WTC11 (cell line): ENCODE measurements at regions not wholly inside any gene's neighbourhood (a gene's known extent, or its start where the extent isn't known, plus 50 kb on each side); places are given as distances from the start of the nearest gene placed in this dataset.

ENCODE experiments used
- ATF1 ChIP-seq: sonication (generic); formaldehyde crosslinking; IDR thresholded peaks from 2 replicates; pipeline ENCODE4 v1.8.1; 2023; ENCODE audit warnings: mild to moderate bottlenecking, moderate library complexity, missing genetic modification reagents
- ATF3 ChIP-seq: sonication (generic); formaldehyde crosslinking; conservative IDR thresholded peaks from 2 replicates; pipeline ENCODE4 v1.8.1; 2022; ENCODE audit warnings: mild to moderate bottlenecking, missing genetic modification reagents
- CBFB ChIP-seq: sonication (generic); formaldehyde crosslinking; IDR thresholded peaks from 2 replicates; pipeline ENCODE4 v1.8.1; 2022; ENCODE audit warnings: mild to moderate bottlenecking, low read depth, missing genetic modification reagents
- FOXJ3 ChIP-seq: sonication (generic); formaldehyde crosslinking; IDR thresholded peaks from 2 replicates; pipeline ENCODE4 v1.9.0; 2021; ENCODE audit warnings: missing genetic modification reagents, mild to moderate bottlenecking, borderline replicate concordance
- FOXP1 ChIP-seq: sonication (generic); formaldehyde crosslinking; IDR thresholded peaks from 2 replicates; pipeline ENCODE4 v1.8.0; 2022; ENCODE audit warnings: missing genetic modification reagents, mild to moderate bottlenecking, moderate library complexity, borderline replicate concordance
- IRF2 ChIP-seq: sonication (generic); formaldehyde crosslinking; IDR thresholded peaks from 2 replicates; pipeline ENCODE4 v1.8.0; 2022; ENCODE audit warnings: low read depth, missing genetic modification reagents, borderline replicate concordance
- JUN ChIP-seq: sonication (generic); formaldehyde crosslinking; IDR thresholded peaks from 2 replicates; pipeline ENCODE4 v1.8.0; 2023; ENCODE audit warnings: mild to moderate bottlenecking, missing genetic modification reagents
- NFYB ChIP-seq: sonication (generic); formaldehyde crosslinking; conservative IDR thresholded peaks from 2 replicates; pipeline ENCODE4 v1.8.0; 2022; ENCODE audit warnings: low read depth, missing genetic modification reagents
- TCF7 ChIP-seq: sonication (generic); formaldehyde crosslinking; IDR thresholded peaks from 2 replicates; pipeline ENCODE4 v1.8.0; 2022; ENCODE audit warnings: mild to moderate bottlenecking, low read depth, missing genetic modification reagents, moderate library complexity
- USF1 ChIP-seq: sonication (generic); formaldehyde crosslinking; IDR thresholded peaks from 2 replicates; pipeline ENCODE4 v1.8.0; 2022; ENCODE audit warnings: mild to moderate bottlenecking, missing genetic modification reagents
- TF ChIP-seq, protein P1 (sequence below): fragments of 200-600 bp; IDR thresholded peaks from 2 replicates; pipeline ENCODE4 v1.8.0; 2022; ENCODE audit warnings: antibody characterized with exemption

- TF ChIP-seq, protein P1, sequence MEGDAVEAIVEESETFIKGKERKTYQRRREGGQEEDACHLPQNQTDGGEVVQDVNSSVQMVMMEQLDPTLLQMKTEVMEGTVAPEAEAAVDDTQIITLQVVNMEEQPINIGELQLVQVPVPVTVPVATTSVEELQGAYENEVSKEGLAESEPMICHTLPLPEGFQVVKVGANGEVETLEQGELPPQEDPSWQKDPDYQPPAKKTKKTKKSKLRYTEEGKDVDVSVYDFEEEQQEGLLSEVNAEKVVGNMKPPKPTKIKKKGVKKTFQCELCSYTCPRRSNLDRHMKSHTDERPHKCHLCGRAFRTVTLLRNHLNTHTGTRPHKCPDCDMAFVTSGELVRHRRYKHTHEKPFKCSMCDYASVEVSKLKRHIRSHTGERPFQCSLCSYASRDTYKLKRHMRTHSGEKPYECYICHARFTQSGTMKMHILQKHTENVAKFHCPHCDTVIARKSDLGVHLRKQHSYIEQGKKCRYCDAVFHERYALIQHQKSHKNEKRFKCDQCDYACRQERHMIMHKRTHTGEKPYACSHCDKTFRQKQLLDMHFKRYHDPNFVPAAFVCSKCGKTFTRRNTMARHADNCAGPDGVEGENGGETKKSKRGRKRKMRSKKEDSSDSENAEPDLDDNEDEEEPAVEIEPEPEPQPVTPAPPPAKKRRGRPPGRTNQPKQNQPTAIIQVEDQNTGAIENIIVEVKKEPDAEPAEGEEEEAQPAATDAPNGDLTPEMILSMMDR = no peak
- TF ChIP-seq TCF7 (CRISPR knock-in tag) (no peak), FOXP1 (CRISPR knock-in tag) (no peak), FOXJ3 (CRISPR knock-in tag) (no peak), ATF1 (no peak), CBFB (CRISPR knock-in tag) (no peak), USF1 (CRISPR knock-in tag) (no peak), JUN (CRISPR knock-in tag) (no peak), IRF2 (CRISPR knock-in tag) (no peak), NFYB (CRISPR knock-in tag) (no peak), ATF3 (CRISPR knock-in tag) (no peak)
Observed at GRCh38 chr12:30064906-30065305, 281.2 kb upstream of the TMTC1 start.
